ENCODE measurements at regions not wholly inside any gene's neighbourhood (a gene's known extent, or its start where the extent isn't known, plus 50 kb on each side); places are given as distances from the start of the nearest gene placed in this dataset.

GRCh38 chr13:30107521-30108136 is 199.7 kb downstream of the KATNAL1 start:
- DNase-seq (ENCODE audit: low read depth), result no peak

- DNase-seq (ENCODE audit: low read depth), result no peak
Observed at GRCh38 chr13:30107121-30107520, 200.2 kb downstream of the KATNAL1 start.

- DNase-seq (ENCODE audit: low read depth), result no peak
Observed at GRCh38 chr13:30105381-30105780, 202.0 kb downstream of the KATNAL1 start.

GRCh38 chr13:30103161-30103840 is 204.1 kb downstream of the KATNAL1 start:
- no peak for DNase-seq (ENCODE audit: low read depth)

GRCh38 chr13:30100226-30100625 is 207.1 kb downstream of the KATNAL1 start:
- DNase-seq (ENCODE audit: low read depth), result no peak

- DNase-seq (ENCODE audit: low read depth), result no peak
Observed at GRCh38 chr13:30097701-30098100, 209.7 kb downstream of the KATNAL1 start.

- no peak for DNase-seq (ENCODE audit: low read depth)
Observed at GRCh38 chr13:30097089-30097488, 210.3 kb downstream of the KATNAL1 start.

- no peak for DNase-seq (ENCODE audit: low read depth)
Observed at GRCh38 chr13:30094015-30094414, 213.3 kb downstream of the KATNAL1 start.

- DNase-seq (ENCODE audit: low read depth), result no peak
Observed at GRCh38 chr13:30093236-30093635, 214.1 kb downstream of the KATNAL1 start.

GRCh38 chr13:30091691-30092090 is 215.7 kb downstream of the KATNAL1 start:
- no peak for DNase-seq (ENCODE audit: low read depth)

GRCh38 chr13:30091035-30091434 is 216.3 kb downstream of the KATNAL1 start:
- DNase-seq (ENCODE audit: low read depth), result no peak

- DNase-seq (ENCODE audit: low read depth), result no peak
Observed at GRCh38 chr13:30088312-30088855, 219.0 kb downstream of the KATNAL1 start.

GRCh38 chr13:30085087-30085486 is 222.3 kb downstream of the KATNAL1 start:
- DNase-seq (ENCODE audit: low read depth), result no peak

- no peak for DNase-seq (ENCODE audit: low read depth)
Observed at GRCh38 chr13:30082391-30082790, 225.0 kb downstream of the KATNAL1 start.

GRCh38 chr13:30081331-30081730 is 226.0 kb downstream of the KATNAL1 start:
- no peak for DNase-seq (ENCODE audit: low read depth)

GRCh38 chr13:30079501-30079900 is 227.8 kb downstream of the KATNAL1 start:
- no peak for DNase-seq (ENCODE audit: low read depth)

- DNase-seq (ENCODE audit: low read depth), result no peak
Observed at GRCh38 chr13:30078059-30078458, 227.6 kb upstream of the UBL3 start.

GRCh38 chr13:30077240-30077735 is 226.9 kb upstream of the UBL3 start:
- no peak for DNase-seq (ENCODE audit: low read depth)

GRCh38 chr13:30074955-30075614 is 224.7 kb upstream of the UBL3 start:
- DNase-seq (ENCODE audit: low read depth), result no peak

- DNase-seq (ENCODE audit: low read depth), result no peak
Observed at GRCh38 chr13:30074431-30074830, 224.0 kb upstream of the UBL3 start.

- DNase-seq (ENCODE audit: low read depth), result no peak
Observed at GRCh38 chr13:30072818-30073186, 222.4 kb upstream of the UBL3 start.

GRCh38 chr13:30071969-30072817 is 221.8 kb upstream of the UBL3 start:
- no peak for DNase-seq (ENCODE audit: low read depth)

Measured in T follicular helper cell (primary cell).